NCI-H345 (cell line): ENCODE measurements at regions not wholly inside any gene's neighbourhood (a gene's known extent, or its start where the extent isn't known, plus 50 kb on each side); places are given as distances from the start of the nearest gene placed in this dataset.
"Not testable (repeated sequence)": the region's sequence is repeated elsewhere in the genome, so short reads cannot be mapped to it uniquely, and the experiment has no call there.

Source experiments
- DNase-seq: peaks from one replicate; lab custom pipeline; 2025; lab: John Stamatoyannopoulos, UW

DNA sequence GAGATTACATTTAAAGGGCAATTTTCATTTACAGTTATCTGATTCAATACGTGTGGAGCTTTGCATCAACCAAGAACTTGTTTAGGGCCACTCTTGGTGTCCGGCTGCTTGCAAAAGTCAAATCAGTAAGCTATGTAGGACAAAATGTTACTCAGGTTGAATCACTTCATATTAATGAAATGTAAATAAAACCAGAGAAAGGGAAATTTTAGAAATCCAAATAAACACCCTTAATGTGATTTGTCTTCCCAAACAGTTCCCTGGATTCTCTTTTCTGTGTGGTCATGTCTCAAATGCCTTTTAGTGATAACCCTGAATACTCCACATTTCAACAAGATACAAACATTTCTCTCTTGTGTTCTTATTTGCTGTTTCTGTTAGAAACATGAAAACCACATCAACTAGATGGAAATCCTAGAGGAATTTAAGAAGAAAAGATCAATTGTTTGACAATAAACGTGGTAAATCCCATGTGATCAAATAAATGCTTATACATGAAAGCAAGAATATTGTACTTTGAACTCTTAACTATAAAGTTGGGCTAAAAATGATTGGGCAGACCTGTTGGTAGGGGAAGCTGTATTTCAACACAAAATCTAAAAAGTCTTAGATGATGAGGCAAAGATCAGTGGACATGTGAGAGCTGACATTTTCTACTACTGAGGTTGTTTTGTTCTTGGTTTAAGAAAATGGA lies 101.3 kb downstream of the CDC42EP3 start:
- DNase-seq = no peak

DNA sequence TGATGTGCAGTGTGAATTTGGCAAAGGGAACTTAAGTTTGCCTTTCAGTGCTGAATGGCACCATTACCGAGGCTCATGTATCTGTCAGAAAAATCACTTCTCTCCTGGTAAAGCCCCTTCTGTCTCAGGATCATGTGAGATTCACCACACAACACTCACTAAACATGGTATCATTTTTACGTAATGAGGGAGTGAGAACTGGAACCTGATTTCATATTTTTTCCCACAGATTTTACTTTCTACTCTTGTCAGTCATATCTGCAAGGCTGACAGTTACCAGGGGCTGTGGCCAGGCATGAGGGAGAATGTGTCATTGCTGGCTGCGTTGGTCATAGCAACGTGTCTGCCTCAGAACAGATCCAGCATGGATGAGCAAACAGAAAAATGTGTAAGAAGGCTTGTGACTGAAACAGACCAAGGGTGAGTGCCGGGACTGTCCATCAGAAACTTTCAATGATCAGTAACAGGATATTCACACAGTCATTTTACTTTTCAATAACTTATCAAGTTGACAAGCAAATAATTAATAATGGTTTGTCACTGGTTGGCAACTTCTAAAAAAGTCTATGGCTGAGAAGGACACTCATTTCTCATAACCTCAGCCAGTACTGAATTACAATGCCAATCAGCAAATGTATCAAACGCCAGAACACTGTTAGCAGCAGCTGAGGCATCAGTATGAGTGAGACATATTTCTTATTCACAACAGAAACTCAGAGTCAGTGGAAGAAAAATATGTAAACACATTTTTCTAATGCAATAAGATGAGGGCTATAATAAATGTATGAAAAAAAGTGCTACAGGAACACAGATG lies 100.5 kb downstream of the CDC42EP3 start:
- no peak for DNase-seq

DNA sequence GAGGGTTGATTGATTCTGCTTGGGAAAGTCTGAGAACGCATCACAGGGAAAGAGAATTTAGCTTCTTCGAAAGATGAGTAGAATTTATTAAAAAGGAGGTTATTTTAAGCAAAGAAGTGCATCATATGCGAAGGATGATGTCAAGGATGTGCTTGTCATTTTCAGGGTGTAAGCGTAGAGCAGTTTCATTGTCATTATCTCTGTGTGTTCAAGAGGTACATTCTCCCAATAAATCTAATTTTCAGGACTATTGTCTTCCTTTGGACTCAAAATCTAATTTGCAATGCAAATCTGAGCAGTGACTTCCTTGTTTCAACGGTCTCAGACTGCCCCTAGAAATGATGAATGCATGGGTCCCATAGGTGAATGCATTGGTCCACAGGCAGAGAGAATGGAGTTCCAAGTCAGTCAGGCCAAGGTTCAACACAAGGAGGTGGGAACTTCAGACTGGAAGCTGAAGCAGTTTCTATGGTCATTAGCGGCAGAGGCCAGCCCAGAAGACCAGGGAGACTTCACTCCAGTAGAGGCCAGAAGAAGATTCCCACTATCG lies 99.8 kb downstream of the CDC42EP3 start:
- DNase-seq = no peak

DNA sequence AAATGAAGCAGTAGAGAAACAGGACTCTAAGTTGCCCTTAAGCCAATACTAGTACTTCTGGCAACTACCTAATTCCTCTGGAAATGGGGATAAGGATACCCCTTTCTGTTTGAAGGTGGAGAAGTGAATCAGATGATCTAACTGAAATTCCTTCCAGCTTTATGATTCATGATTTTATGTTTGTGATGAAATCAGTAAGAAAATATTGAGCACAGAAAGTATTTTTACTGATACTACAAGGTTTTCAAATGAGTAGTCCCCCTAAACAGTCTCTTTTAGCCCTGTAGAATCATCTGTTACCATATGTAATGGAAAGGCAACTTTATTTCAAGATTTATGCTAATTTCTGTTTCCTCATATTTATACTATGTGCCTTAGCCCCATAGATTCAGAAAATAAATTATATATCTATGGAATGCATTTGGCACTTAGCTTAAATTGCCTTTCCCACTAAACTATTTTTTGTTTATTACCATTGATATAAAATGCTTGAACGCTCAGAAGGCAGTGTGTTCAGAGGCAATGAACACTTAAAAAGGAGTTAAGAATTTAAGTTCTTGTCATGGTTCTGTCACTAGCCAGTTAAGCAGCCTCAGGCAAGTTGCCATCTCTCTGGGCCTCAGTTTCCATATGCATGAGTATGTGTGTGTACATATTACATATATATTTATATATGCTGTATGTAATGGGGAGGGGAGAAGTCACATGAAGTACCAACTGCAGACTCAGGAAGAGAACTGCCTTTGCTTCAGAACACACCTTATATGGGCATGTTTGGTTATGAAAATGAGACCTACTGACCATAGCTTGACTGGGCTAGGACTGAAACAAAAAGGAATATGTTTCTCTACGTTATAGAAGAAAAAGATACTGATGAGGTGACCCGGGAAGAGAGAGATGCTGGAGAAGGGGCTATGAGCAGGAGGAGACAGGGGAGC lies 97.7 kb downstream of the CDC42EP3 start:
- no peak for DNase-seq

DNA sequence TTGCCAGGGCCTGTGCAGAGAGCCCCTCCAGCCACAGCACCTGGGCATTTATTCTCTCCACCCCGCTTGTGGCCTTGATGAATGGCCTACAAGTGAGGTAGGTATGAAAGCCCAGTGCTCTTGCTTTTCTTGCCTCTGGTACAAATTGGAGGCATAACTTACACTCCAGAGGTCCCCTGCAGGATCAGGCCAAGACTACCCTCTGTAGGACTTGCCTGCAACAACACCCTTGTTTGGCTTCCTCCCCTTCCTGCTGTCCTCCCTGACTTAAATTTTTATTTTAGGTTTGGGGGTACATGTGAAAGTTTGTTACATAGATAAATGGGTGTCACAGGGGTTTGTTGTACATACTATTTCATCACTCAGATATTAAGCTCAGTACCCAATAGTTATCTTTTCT lies 95.7 kb downstream of the CDC42EP3 start:
- no peak for DNase-seq

DNA sequence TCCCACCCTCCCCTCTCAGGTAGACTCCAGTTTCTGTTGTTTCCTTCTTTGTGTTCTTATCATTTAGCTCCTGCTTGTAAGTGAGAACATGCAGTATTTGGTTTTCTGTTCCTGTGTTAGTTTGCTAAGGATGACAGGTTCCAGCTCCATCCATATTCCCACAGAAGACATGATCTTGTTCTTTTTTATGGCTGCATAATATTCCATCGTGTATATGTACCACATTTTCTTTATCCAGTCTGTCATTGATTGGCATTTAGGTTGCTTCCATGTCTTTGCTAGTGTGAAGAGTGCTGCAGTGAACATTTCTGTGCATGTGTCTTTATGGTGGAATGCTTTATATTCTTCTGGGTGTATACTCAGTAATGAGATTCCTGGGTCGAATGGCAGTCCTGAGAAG lies 95.2 kb downstream of the CDC42EP3 start:
- DNase-seq = not testable (repeated sequence)

DNA sequence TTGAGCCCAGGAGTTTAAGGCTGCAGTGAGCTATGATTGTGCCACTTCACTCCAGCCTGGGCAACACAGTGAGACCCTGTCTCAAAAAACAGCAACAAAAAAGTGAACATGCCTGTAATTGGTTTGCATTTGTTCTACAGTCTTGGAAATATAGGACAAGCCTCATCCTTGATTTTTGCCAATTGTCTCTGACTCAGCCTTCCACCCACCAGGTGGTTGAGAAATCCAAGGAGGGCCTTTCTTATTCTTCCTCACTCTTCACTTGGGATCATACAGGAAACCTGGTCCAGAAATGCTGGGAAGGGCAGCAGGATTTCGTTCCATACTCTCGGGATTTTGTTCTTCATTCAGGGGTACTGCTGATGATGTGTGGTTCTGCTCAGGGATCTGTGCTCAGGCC lies 94.6 kb downstream of the CDC42EP3 start:
- DNase-seq = no peak

DNA sequence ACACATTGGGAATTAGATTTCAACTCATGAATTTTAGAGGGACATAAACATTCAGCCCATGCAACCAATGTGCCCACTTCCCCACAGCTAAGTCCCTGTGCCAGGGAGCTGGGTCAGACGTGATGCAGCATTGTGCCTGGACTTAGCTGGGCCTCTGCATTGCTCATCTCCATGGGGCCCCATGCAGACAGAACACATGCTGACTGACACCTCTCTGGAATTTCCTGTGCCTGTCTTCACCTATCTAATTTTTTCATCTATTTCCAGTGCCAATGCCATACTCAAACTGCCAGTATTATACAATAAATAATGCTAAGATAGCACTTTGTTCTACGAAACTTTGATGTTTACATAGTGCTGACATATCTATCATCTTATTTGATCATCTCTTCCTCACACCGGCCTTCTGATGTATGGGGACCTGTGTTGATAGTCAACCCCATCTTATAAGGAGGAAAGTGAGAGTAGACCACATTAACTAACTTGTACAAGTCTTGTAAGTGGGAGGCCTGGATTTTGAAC lies 92.2 kb downstream of the CDC42EP3 start:
- no peak for DNase-seq

DNA sequence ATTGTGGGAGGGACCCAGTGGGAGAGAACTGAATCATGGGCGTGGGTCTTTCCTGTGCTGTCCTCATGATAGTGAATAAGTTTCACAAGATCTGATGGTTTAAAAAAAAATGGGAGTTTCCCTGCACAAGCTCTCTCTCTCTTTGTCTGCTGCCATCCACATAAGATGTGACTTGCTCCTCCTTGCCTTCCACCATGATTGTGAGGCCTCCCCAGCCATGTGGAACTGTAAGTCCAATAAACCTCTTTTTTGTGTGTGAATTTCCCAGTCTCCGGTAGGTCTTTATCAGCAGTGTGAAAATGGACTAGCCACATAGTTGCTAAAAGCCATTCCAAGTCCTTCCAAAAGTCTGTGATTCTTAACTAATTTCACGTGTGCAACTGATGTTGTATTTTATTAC lies 91.5 kb downstream of the CDC42EP3 start:
- not testable (repeated sequence) for DNase-seq

DNA sequence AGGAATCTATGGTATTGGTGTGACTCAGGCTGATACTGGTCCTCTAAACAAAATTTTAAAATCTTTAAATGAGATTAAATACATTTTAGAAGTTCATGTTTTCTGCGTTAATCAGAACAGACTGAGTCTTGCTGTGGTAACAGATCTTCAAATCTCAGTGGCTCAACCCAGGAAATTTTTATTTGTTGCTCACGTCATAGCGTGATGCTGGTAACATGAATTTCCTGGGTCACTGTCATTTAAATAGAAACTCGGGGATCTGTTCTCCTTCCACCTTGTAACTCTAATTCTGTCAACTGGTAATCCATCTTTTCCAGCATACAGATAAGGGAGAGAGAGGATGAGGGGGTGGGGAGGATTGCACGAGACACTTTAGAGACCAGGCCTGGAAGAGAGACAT lies 90.0 kb downstream of the CDC42EP3 start:
- no peak for DNase-seq

DNA sequence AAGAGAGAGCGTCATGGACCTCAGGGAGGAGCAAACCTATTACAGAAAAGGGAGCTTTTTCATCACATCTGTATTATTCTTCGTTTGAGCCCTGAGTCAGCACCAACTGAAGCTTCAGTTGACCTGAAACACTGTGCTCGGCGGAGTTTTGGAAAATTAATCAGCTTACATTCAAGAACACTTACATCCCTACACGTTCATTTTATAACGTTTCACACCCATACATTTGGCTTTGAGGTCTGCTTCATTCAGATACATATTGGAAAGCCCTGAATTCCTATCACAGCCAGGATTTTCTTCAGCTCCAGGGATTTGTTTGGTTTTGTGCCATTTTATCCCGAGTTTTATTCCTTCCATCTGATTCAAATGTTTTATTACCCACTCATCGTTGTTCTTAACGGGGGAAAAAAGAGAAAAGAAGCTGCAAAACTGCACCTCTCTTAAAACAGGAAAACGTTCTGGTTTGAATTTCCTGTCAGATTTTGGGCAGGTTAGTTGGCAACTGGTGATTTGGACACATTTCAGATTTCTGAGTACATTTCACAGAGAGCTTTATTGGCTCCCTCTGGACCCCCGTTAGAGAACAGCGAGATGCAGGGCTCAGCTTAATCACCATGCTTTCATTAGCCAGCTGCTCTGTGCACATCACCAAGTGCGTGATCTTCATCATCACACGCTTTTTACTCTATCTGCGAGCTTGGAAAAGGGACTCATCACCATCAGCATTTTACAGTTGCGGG lies 88.8 kb downstream of the CDC42EP3 start:
- no peak for DNase-seq

DNA sequence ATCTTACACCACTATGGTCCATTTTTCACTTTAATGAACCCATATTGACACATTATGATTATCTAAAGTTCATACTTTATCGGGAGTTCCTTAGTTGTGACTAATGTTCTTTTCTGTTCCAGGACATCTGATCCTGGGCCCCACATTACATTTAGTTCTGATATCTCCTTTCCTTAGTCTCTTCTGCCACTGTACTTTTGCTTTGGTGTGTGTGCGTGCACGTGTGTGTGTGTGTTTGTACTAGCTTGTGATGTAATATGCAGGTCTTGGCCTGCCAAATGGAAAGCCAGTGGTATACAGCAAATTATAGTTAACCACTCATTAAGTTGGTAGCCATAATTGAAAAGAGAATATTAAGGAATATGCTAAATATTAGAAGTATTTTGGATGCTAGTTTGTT lies 88.0 kb downstream of the CDC42EP3 start:
- DNase-seq = no peak

DNA sequence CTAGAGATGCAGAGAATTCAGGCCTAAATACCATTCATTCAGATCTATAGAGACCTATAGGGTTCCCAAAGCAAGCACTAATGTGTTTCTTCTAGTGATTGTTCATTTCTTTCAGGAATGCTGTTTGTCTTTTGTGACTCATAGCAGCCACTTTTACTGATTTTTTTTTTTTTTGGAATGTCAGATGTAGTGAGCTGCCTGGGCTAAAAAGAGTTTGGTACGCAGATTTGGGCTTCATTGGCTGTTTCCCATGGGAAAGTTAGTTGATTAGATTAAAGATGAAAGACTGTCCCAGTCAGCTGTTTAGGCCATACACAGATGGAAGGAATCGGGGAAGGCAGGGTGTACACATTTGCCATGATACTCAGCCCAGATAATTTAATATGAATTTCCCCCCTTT lies 87.6 kb downstream of the CDC42EP3 start:
- no peak for DNase-seq

DNA sequence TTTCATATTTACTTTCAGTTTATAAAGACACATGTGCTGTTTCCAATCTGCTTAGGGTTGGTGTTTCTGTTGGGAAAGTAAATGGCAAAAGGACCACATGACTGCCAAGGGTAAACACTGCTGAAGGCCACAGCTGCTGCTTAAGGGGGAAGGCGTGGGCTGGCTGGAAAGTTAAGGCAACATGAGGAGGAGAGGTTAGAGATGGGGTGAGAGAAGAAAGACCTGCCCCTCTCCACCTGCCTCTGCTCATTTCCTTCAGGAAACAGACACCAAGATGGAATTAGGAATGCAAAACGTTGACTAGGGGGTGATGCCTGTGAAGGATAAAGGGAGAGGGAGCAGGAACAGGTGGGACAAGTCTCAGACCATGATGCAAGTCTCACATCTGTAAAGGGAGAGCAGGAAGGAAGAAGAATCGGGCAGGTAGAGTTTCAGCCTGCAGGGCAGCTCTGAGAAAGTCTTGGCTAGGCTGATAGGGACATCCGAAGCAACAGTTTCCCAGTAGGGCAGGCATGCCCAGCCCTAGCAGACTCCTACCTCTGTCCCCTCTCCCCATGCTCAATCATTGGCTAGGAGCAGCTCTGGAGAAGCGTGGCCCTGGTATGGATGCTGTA lies 86.0 kb downstream of the CDC42EP3 start:
- DNase-seq = peak; percentile 64

DNA sequence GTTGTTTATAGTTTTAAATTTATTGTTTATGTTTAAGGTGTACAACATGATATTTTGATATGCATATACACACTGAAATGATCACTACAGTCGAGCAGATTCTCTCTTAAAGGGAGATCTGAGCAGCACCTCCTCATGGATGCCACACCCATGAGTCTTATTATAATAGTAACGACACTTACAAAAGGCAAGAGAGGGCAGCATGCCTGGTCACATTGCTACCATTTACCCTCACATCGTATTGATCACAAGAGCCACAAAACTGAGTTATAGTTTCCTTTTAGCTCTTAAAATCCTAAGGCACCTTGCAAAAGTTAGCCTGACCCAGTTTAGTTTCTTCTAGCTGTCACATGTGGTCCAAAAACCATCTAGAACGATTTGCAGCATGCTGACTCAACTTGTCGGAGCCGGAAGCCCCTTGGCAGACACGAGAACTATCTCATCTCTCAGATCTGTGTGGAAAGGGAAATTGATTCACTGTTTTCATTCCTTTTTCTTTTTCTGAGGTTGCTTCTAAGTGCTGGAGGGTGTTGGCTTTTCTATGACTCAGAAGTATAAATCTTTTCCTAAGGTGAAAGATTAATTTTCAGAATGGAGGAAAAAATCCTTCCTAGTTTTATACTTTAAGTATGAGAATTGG lies 85.3 kb downstream of the CDC42EP3 start:
- DNase-seq = no peak

DNA sequence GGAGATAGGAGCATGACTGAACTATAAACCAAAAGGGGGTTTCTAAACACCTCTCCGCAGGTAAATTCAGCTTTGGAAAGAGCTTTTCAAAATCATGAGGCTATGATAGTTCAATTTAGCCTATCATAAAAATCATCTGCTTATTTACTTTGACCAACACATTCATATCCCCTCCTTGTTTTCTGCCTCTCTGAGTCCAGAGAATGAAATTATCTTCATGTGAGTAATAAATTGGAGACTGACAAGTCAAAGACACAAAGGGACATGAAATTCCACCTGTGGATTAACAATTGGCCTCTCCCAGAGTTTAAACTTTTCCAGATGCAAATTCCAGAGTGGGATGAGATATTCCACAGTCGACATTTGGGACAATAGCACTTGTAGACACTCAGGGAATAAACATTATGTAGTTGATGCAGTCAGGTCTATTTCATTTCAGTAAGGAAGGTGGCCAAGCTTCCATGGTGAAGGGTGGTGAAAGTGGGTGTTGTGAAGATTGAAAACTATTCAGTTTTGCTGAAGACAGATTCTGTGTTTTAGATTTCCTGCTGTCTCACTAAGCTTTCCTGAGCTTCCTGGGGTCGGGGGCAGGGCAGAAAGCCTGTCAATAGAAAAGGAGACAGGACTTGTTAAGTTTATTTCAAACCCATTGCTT lies 84.7 kb downstream of the CDC42EP3 start:
- DNase-seq = no peak

DNA sequence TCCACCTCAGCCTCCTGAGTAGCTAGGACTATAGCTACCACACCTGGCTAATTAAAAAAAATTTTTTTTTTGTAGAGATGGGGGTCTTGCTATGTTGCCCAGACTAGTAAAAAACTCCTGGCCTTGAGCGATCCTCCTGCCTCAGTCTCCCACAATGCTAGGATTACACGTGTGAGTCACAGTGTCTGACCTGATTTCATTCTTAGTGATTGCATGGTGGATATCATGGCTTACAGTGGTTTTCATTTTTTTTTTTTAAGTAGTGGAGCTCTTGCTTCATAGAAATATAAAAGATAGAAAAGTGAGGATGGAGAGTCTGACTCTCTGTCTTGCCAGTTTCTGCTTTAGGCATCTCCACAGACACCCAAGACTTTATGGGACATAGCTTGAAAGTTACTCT lies 83.6 kb downstream of the CDC42EP3 start:
- DNase-seq = no peak

DNA sequence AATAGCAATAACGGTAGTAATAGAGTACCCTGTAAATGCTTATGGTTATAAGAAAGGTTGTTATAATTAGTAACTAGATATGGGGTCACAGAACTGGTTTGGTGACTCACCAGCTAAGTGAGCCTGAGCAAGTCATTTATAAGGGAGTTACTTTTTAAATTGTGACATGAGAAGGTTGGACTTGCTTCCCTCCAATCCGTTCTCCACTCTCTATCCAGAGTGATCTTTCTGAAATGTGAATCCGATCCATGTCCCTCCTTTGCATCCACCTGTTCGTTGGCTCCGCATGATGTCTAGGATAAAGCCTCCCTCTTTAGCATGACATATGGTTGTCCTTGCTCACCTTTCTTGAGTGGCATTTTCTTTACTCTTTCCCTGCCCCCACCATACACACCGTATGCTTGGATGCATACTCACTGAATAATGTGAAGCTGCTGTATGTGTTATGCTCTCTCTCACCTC lies 83.1 kb downstream of the CDC42EP3 start:
- peak; percentile 23 for DNase-seq

DNA sequence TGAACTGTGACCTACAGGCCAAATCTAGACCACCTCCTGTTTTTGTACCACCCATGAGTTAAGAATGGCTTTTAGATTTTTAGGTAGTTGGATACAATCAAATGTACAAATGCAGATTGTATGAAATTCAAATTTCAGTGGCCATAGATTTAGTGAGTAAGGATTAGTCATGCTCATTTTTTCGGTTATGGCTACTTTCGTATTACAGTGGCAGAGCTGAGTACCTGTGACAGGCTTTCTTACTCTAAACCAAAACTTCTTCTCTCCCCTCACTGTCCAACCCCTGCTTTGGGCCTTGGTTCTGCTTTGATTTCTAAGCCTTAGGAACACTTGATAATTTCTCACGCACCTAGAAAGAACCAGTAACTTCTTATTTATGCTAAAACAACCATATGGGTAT lies 82.1 kb downstream of the CDC42EP3 start:
- no peak for DNase-seq

DNA sequence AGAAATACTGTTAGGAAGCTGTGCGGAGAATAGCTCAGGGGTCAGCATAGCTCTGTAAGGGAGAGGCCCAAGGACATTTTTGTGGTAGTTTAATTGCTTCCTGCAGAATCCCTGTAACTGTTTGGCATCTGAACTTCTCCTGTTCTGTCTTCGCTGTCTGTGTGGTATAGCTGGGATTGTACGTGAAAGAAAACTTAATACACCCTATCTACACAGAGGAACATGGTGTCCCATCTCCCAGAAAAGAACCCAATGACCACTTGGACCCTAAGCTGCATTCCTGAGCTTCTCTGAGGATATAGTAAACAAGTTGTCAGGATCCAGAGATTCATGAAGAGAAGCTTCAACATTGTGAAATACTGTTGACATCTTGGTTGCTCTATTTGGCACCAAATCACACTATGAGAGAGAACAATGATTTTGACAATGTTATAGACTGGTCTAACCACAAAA lies 81.3 kb downstream of the CDC42EP3 start:
- DNase-seq = no peak
